Neural cell (in vitro differentiated cells): ENCODE measurements at regions not wholly inside any gene's neighbourhood (a gene's known extent, or its start where the extent isn't known, plus 50 kb on each side); places are given as distances from the start of the nearest gene placed in this dataset.

Experiments
- H2AFZ ChIP-seq: fragments of 200-600, 300-800 bp; sonication (generic), shearing (Covaris generic); 2 replicates; pipeline ENCODE4 v1.6.0; 2014; ENCODE audit warnings: low read depth, mild to moderate bottlenecking, antibody characterized with exemption, low read length, moderate library complexity
- H3F3A ChIP-seq: fragments of 200-600 bp; shearing (Covaris generic); 2 replicates; pipeline ENCODE4 v1.6.1; 2016; ENCODE audit warnings: mild to moderate bottlenecking, moderate library complexity, mixed read lengths, antibody characterized with exemption, low read length; ENCODE audit not compliant: insufficient read depth, poor library complexity, severe bottlenecking
- H3K27ac ChIP-seq: fragments of 200-600, 300-800 bp; sonication (generic), shearing (Covaris generic); 2 replicates; pipeline ENCODE4 v1.5.1; 2014; ENCODE audit warnings: mild to moderate bottlenecking, low read length, moderate library complexity
- H3K27me3 ChIP-seq: fragments of 300-800, 200-600 bp; sonication (generic), shearing (Covaris generic); 2 replicates; pipeline ENCODE4 v1.6.0; 2014; ENCODE audit warnings: mild to moderate bottlenecking, low read depth, low read length, moderate library complexity; ENCODE audit not compliant: insufficient read depth
- H3K36me3 ChIP-seq: fragments of 300-800, 200-600 bp; sonication (generic), shearing (Covaris generic); 2 replicates; pipeline ENCODE4 v1.5.1; 2014; ENCODE audit warnings: mild to moderate bottlenecking, antibody characterized with exemption, low read length, moderate library complexity; ENCODE audit not compliant: insufficient read depth
- H3K4me2 ChIP-seq: fragments of 300-800, 200-600 bp; sonication (generic), shearing (Covaris generic); 2 replicates; pipeline ENCODE4 v1.6.0; 2014; ENCODE audit warnings: mild to moderate bottlenecking, low read length
- H3K4me3 ChIP-seq: fragments of 300-800, 200-600 bp; sonication (generic), shearing (Covaris generic); 2 replicates; pipeline ENCODE4 v1.5.1; 2014; ENCODE audit warnings: mild to moderate bottlenecking, low read length, moderate library complexity
- H3K79me2 ChIP-seq: fragments of 200-600 bp; shearing (Covaris generic); replicated peaks from 2 replicates; pipeline ENCODE4 v1.6.0; 2014; ENCODE audit warnings: mild to moderate bottlenecking, low read length, moderate library complexity; ENCODE audit not compliant: insufficient read depth
- H3K9ac ChIP-seq: fragments of 300-800, 200-600 bp; sonication (generic), shearing (Covaris generic); 2 replicates; pipeline ENCODE4 v1.6.1; 2016; ENCODE audit warnings: mild to moderate bottlenecking, low read length, mixed read lengths
- H3K9me2 ChIP-seq: fragments of 200-600 bp; shearing (Covaris generic); 2 replicates; pipeline ENCODE4 v1.6.1; 2016; ENCODE audit warnings: mild to moderate bottlenecking, low read length, mixed read lengths; ENCODE audit not compliant: insufficient read depth
- H3K9me3 ChIP-seq: fragments of 200-600, 300-800 bp; sonication (generic), shearing (Covaris generic); 2 replicates; pipeline ENCODE4 v1.6.1; 2016; ENCODE audit warnings: mild to moderate bottlenecking, mixed run types, low read length, moderate library complexity, mixed read lengths
- H4K20me1 ChIP-seq: fragments of 200-600 bp; shearing (Covaris generic); 2 replicates; pipeline ENCODE4 v1.6.1; 2016; ENCODE audit warnings: mild to moderate bottlenecking, mixed run types; ENCODE audit not compliant: insufficient read depth
- CTCF ChIP-seq: fragments of 450-650 bp; IDR thresholded peaks from 2 replicates; pipeline ENCODE4 v1.5.1; 2014; ENCODE audit warnings: antibody characterized with exemption, mild to moderate bottlenecking, moderate library complexity; ENCODE audit not compliant: poor library complexity, severe bottlenecking
- EP300 ChIP-seq: fragments of 450-650 bp; conservative IDR thresholded peaks from 2 replicates; pipeline ENCODE4 v1.6.1; 2014; ENCODE audit warnings: antibody characterized with exemption, mild to moderate bottlenecking, moderate library complexity; ENCODE audit not compliant: poor library complexity, severe bottlenecking
- EZH2 ChIP-seq: fragments of 200-600, 300-800 bp; shearing (Covaris generic), sonication (generic); IDR thresholded peaks from 2 replicates; pipeline ENCODE4 v1.6.1; 2014; ENCODE audit warnings: antibody characterized with exemption, low read length, borderline replicate concordance, mild to moderate bottlenecking; ENCODE audit not compliant: insufficient read depth, poor library complexity, severe bottlenecking
- MXI1 ChIP-seq: fragments of 450-650 bp; conservative IDR thresholded peaks from 2 replicates; pipeline ENCODE4 v1.6.1; 2014; ENCODE audit warnings: antibody characterized with exemption, mild to moderate bottlenecking; ENCODE audit not compliant: poor library complexity, severe bottlenecking
- POLR2AphosphoS5 ChIP-seq: IDR thresholded peaks from 2 replicates; pipeline ENCODE4 v1.6.1; 2012
- RAD21 ChIP-seq: fragments of 450-650 bp; conservative IDR thresholded peaks from 2 replicates; pipeline ENCODE4 v1.6.1; 2014; ENCODE audit warnings: antibody characterized with exemption, mild to moderate bottlenecking, moderate library complexity
- REST ChIP-seq: IDR thresholded peaks from 2 replicates; pipeline ENCODE4 v1.6.1; 2012; ENCODE audit warnings: borderline replicate concordance
- SMC3 ChIP-seq: fragments of 450-650 bp; conservative IDR thresholded peaks from 2 replicates; pipeline ENCODE4 v1.6.1; 2014; ENCODE audit warnings: antibody characterized with exemption, mild to moderate bottlenecking, moderate library complexity; ENCODE audit not compliant: poor library complexity
- TAF1 ChIP-seq: IDR thresholded peaks from 2 replicates; pipeline ENCODE4 v1.6.1; 2012; ENCODE audit warnings: low read depth

- H3K9me2 ChIP-seq, result no peaks in the 10 kb centered on the region
- H2AFZ ChIP-seq, result no peak overlapping the region
- H3K9ac ChIP-seq, result no peak overlapping the region
- no peak overlapping the region for H3K4me3 ChIP-seq
- H3K27ac ChIP-seq, result no peak overlapping the region
- TF ChIP-seq EZH2 (no peak), POLR2AphosphoS5 (no peak), CTCF (no peak)
- no peaks in the 10 kb centered on the region for H3F3A ChIP-seq
- no peaks in the 10 kb centered on the region for H3K9me3 ChIP-seq
- H4K20me1 ChIP-seq, result no peaks in the 10 kb centered on the region
- no peaks in the 10 kb centered on the region for H3K27me3 ChIP-seq
- H3K36me3 ChIP-seq, result no peaks in the 10 kb centered on the region
- H3K4me2 ChIP-seq, result no peak overlapping the region
- H3K79me2 ChIP-seq, result no peaks in the 10 kb centered on the region
Measured at GRCh38 chr2:9153643-9153980, 53.0 kb upstream of the ASAP2 start.

GRCh38 chr2:9152975-9153642 lies 53.5 kb upstream of the ASAP2 start:
- no peak overlapping the region for H3K9ac ChIP-seq
- no peak overlapping the region for H3K4me3 ChIP-seq
- TF ChIP-seq RAD21 (no peak), EP300 (no peak), POLR2AphosphoS5 (no peak), REST (no peak), SMC3 (no peak), EZH2 (no peak), CTCF (no peak), MXI1 (no peak), TAF1 (no peak)
- no peaks in the 10 kb centered on the region for H3K27me3 ChIP-seq
- H3F3A ChIP-seq, result no peaks in the 10 kb centered on the region
- no peaks in the 10 kb centered on the region for H3K9me3 ChIP-seq
- H4K20me1 ChIP-seq, result no peaks in the 10 kb centered on the region
- no peak overlapping the region for H3K4me2 ChIP-seq
- H3K27ac ChIP-seq, result no peak overlapping the region
- no peaks in the 10 kb centered on the region for H3K9me2 ChIP-seq
- H2AFZ ChIP-seq, result no peak overlapping the region
- no peaks in the 10 kb centered on the region for H3K79me2 ChIP-seq
- H3K36me3 ChIP-seq, result no peaks in the 10 kb centered on the region
